HuH-7 (cell line): ENCODE measurements at regions not wholly inside any gene's neighbourhood (a gene's known extent, or its start where the extent isn't known, plus 50 kb on each side); places are given as distances from the start of the nearest gene placed in this dataset.

Source experiments
- DNase-seq: peaks from one replicate; pipeline ENCODE4 v3.0.0; 2011; ENCODE audit warnings: low spot score

GRCh38 chr13:61852116-61852619, 436.5 kb upstream of the PCDH20 start:
- DNase-seq = no peak

- no peak for DNase-seq
Measured at GRCh38 chr13:61850794-61851193, 435.1 kb upstream of the PCDH20 start.

GRCh38 chr13:61838568-61838967, 422.9 kb upstream of the PCDH20 start:
- no peak for DNase-seq

- no peak for DNase-seq
Measured at GRCh38 chr13:61833228-61833627, 417.6 kb upstream of the PCDH20 start.

- DNase-seq = no peak
Measured at GRCh38 chr13:61831026-61831425, 415.4 kb upstream of the PCDH20 start.

GRCh38 chr13:61830475-61830874, 414.8 kb upstream of the PCDH20 start:
- DNase-seq = no peak

GRCh38 chr13:61824168-61824567, 408.5 kb upstream of the PCDH20 start:
- DNase-seq = no peak

- no peak for DNase-seq
Measured at GRCh38 chr13:61812286-61812685, 396.6 kb upstream of the PCDH20 start.

GRCh38 chr13:61810065-61810464, 394.4 kb upstream of the PCDH20 start:
- DNase-seq = no peak

GRCh38 chr13:61797397-61797796, 381.7 kb upstream of the PCDH20 start:
- DNase-seq = no peak

- no peak for DNase-seq
Measured at GRCh38 chr13:61795580-61795979, 379.9 kb upstream of the PCDH20 start.

- no peak for DNase-seq
Measured at GRCh38 chr13:61779456-61779855, 363.8 kb upstream of the PCDH20 start.

GRCh38 chr13:61778531-61778930, 362.9 kb upstream of the PCDH20 start:
- no peak for DNase-seq

GRCh38 chr13:61777899-61778298, 362.2 kb upstream of the PCDH20 start:
- no peak for DNase-seq

- no peak for DNase-seq
Measured at GRCh38 chr13:61777271-61777670, 361.6 kb upstream of the PCDH20 start.

- DNase-seq = no peak
Measured at GRCh38 chr13:61774903-61775302, 359.3 kb upstream of the PCDH20 start.

- no peak for DNase-seq
Measured at GRCh38 chr13:61770681-61771080, 355.0 kb upstream of the PCDH20 start.

GRCh38 chr13:61768175-61768574, 352.5 kb upstream of the PCDH20 start:
- no peak for DNase-seq

- DNase-seq = no peak
Measured at GRCh38 chr13:61766667-61767058, 351.0 kb upstream of the PCDH20 start.

- DNase-seq = no peak
Measured at GRCh38 chr13:61765940-61766666, 350.5 kb upstream of the PCDH20 start.

- no peak for DNase-seq
Measured at GRCh38 chr13:61765181-61765742, 349.6 kb upstream of the PCDH20 start.

- DNase-seq = no peak
Measured at GRCh38 chr13:61761690-61762089, 346.0 kb upstream of the PCDH20 start.

GRCh38 chr13:61760102-61760501, 344.5 kb upstream of the PCDH20 start:
- no peak for DNase-seq

- DNase-seq = no peak
Measured at GRCh38 chr13:61756031-61756430, 340.4 kb upstream of the PCDH20 start.
